Fibroblast of lung (primary cell): ENCODE measurements at regions not wholly inside any gene's neighbourhood (a gene's known extent, or its start where the extent isn't known, plus 50 kb on each side); places are given as distances from the start of the nearest gene placed in this dataset.

Experiments
- EZH2 ChIP-seq: IDR thresholded peaks from 2 replicates; pipeline ENCODE4 v1.5.1; 2012; ENCODE audit warnings: low read length, control low read depth, mild to moderate bottlenecking; ENCODE audit errors: missing control alignments
- TF ChIP-seq, protein P1 (sequence below), 2 donors: IDR thresholded peaks in 1 of 2; conservative IDR thresholded peaks in 1 of 2; 1 replicate in 1 of 2; 2 replicates in 1 of 2; pipeline ENCODE4 v1.5.1; 2011 to 2012; ENCODE audit warnings: low read length in 2 of 2, control low read depth in 1 of 2, inconsistent platforms in 1 of 2, low read depth in 1 of 2, mild to moderate bottlenecking in 1 of 2

DNA sequence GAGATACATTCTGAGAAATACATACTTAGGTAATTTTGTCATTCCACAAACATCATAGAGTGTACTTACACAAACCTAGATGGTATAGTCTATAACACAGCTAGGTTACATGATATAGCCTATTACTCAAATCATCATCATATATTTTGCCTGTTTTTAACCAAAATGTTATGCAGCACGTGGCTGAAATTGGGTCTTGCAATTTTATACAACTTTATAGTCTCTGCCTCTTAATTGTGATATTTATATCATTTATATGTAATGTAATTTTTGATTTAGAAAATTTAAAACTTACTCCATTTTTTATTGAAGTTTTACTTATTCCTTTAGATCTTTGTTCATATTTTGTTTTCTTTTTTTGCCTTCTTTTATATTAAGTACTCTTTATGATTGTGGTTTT is 350.7 kb upstream of the DCN start:
- no peak for TF ChIP-seq EZH2
- TF ChIP-seq, protein P1, sequence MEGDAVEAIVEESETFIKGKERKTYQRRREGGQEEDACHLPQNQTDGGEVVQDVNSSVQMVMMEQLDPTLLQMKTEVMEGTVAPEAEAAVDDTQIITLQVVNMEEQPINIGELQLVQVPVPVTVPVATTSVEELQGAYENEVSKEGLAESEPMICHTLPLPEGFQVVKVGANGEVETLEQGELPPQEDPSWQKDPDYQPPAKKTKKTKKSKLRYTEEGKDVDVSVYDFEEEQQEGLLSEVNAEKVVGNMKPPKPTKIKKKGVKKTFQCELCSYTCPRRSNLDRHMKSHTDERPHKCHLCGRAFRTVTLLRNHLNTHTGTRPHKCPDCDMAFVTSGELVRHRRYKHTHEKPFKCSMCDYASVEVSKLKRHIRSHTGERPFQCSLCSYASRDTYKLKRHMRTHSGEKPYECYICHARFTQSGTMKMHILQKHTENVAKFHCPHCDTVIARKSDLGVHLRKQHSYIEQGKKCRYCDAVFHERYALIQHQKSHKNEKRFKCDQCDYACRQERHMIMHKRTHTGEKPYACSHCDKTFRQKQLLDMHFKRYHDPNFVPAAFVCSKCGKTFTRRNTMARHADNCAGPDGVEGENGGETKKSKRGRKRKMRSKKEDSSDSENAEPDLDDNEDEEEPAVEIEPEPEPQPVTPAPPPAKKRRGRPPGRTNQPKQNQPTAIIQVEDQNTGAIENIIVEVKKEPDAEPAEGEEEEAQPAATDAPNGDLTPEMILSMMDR (conservative IDR thresholded peaks at IDR 0.05 in 1 of 2, IDR thresholded peaks at IDR 0.05 in 1 of 2; ENCODE audit: low read depth in 1 of 2, low read length in 2 of 2), result no peak
